Left ventricle myocardium inferior (tissue), 1 donor: ENCODE measurements at regions not wholly inside any gene's neighbourhood (a gene's known extent, or its start where the extent isn't known, plus 50 kb on each side); places are given as distances from the start of the nearest gene placed in this dataset.

Experiments
- DNase-seq: peaks from one replicate; pipeline ENCODE4 v3.0.0-alpha.2; 2020
- H3K27ac ChIP-seq: fragments of 200-600 bp; replicated peaks from 2 replicates; pipeline ENCODE4 v1.8.0; 2021
- H3K27me3 ChIP-seq: fragments of 200-600 bp; 2 replicates; pipeline ENCODE4 v1.8.0; 2021; ENCODE audit warnings: low read depth
- H3K36me3 ChIP-seq: fragments of 200-600 bp; 2 replicates; pipeline ENCODE4 v1.8.0; 2021
- H3K4me1 ChIP-seq: fragments of 200-600 bp; 2 replicates; pipeline ENCODE4 v1.8.0; 2021
- H3K4me3 ChIP-seq: fragments of 200-600 bp; 2 replicates; pipeline ENCODE4 v1.8.0; 2021; ENCODE audit warnings: mild to moderate bottlenecking, moderate library complexity
- H3K9me3 ChIP-seq: fragments of 200-600 bp; replicated peaks from 2 replicates; pipeline ENCODE4 v1.8.0; 2021
- intact Hi-C: fragments of 100-400 bp; cut with micrococcal nuclease; formaldehyde crosslinking; loops from one replicate; pipeline ENCODE4 v1.11.0; 2022
- TF ChIP-seq, protein P1 (sequence below): fragments of 200-600 bp; IDR thresholded peaks from 2 replicates; pipeline ENCODE4 v1.8.0; 2021; ENCODE audit warnings: antibody characterized with exemption, mild to moderate bottlenecking, borderline replicate concordance
- donor health status: DM: no; HTN: yes; CAD: no; lungs with severe emphysema.

DNA sequence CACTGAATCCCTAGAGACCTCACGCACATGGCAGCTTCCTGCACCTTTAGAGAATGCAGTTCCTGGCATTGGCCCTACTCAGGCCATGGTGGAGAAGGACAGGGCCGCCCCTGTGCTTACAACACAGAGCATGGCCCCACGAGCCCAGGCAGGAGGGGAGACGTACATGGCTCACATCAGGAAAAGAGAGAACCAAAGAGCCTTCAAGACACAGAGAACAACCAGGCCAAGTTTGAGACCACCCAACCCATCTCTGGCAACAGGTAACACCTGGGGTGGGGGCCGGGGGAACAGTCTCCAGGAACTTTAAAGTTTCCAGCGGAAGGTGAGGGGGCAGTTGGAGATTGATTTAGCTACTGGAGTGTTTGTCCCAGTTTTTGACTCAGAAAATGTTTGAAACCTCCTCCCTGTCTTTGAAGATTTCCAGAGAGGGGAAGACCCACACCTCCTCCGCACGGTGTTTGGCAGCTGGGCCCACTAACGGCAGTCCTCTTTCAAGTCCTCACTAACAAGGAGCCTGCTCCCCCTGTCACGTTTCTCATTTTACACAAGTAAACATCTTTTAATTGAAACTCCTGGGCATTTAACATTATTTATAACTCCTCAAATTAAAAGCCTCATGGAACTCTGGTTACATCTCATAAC lies 1423.8 kb downstream of the TBC1D22A start:
- TF ChIP-seq, protein P1, sequence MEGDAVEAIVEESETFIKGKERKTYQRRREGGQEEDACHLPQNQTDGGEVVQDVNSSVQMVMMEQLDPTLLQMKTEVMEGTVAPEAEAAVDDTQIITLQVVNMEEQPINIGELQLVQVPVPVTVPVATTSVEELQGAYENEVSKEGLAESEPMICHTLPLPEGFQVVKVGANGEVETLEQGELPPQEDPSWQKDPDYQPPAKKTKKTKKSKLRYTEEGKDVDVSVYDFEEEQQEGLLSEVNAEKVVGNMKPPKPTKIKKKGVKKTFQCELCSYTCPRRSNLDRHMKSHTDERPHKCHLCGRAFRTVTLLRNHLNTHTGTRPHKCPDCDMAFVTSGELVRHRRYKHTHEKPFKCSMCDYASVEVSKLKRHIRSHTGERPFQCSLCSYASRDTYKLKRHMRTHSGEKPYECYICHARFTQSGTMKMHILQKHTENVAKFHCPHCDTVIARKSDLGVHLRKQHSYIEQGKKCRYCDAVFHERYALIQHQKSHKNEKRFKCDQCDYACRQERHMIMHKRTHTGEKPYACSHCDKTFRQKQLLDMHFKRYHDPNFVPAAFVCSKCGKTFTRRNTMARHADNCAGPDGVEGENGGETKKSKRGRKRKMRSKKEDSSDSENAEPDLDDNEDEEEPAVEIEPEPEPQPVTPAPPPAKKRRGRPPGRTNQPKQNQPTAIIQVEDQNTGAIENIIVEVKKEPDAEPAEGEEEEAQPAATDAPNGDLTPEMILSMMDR = no peak
- no peak for DNase-seq
- no peaks in the 10 kb centered on the region for H3K4me1 ChIP-seq
- no peak overlapping the region for H3K27ac ChIP-seq
- no peak overlapping the region for H3K4me3 ChIP-seq
- peaks cover 31% of the 10 kb centered on the region for H3K27me3 ChIP-seq
- intact Hi-C loops = no loop called here
- no peaks in the 10 kb centered on the region for H3K36me3 ChIP-seq
- peaks cover 30% of the 10 kb centered on the region for H3K9me3 ChIP-seq

DNA sequence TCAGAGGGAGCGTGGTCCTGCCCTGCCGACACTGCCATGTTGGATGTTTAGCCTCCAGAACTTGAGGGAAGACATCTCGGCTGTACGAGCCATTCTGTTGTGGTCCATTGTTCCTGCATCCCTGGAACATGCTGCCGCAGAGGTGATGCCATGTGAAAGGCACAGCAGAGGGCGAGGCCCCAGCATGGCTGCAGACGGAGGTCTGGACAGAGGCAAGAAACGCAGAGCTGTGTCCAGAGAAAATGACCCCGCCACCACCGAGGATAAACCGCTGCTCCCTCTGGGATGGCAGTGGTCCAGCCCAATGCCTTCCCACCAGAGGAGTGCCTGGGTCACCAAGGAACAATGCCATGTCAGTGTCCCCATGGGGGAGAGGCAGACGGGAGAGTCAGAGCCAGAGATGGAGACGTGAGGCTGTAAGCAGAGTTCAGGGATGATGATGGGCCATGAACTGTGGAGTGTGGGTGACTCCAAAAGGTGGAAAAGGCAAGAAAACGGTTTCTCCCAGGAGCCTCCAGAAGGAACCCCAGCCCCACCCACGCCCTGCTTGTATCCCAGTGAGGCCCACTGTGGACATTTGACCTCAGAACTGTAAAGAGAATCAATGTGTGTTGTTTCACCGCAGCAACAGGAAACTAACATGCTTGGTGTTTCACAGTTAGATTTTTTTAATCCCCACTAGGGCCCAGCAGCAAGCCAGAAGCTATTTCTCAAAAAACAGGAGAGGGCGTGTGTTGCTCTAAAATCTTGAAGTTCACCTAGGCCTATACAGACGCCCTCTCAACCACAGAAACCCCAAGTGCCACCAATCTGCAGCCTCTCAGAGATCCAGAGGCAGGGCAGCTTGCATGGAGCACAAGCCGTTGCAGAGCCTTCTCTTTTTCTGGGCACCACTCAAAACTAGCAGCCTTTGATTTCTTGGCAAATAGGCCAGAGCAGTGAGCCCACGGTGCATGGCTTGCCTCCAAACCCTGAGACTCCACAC lies 1422.9 kb downstream of the TBC1D22A start:
- no peak for DNase-seq
- H3K4me3 ChIP-seq = no peak overlapping the region
- intact Hi-C loops = no loop called here
- peaks cover 21% of the 10 kb centered on the region for H3K9me3 ChIP-seq
- peaks cover 40% of the 10 kb centered on the region for H3K27me3 ChIP-seq
- H3K27ac ChIP-seq = no peak overlapping the region
- TF ChIP-seq, protein P1 = no peak
- H3K36me3 ChIP-seq = no peaks in the 10 kb centered on the region
- no peaks in the 10 kb centered on the region for H3K4me1 ChIP-seq

DNA sequence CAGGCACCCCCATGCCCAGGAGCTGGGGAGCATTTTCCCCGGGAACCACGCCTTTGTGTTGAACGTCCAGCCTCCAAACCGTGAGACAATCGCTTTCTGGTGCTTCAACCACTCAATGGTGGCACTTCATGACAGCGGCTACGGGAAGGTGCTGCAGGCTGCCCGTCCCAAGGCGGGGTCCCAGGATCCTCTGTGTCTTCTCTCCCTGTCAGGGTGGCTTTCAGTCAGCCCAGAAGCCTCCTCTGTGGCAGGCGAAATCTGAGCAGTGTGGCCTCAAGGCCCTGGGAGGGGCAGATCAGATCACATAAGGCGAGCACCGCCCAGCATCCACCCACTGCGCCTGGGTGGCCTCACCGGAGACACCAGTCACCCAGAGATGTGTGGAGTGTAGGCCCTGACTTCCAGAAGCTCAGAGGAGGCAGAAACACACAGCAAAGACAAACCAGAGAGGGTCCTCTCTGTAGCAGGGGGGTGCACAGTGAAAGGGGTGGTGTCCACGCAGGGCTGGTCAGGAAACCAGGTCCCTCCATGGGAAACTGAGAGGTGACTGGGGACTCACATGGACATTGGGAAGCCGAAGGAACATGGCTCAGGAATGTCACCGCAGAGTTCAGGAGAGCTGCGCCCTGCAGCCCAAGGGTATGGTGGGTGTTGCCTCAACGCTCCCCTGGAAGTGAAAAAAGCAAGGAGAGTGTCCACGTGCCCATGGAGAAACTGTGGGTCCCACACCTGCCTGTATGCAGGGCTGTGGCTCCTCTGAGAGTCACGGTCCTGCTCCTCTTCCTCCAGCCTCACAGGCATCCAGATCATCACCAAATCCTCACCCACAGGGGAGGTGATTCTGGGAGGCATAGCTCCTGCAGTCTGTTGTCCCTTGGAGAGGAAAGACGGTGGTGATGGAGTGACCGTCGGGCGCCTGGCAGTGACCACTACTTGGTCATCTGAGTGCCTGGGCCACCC lies 1420.7 kb downstream of the TBC1D22A start:
- TF ChIP-seq, protein P1 = no peak
- Histone ChIP-seq H3K27ac (no peak overlapping the region), H3K36me3 (no peaks in the 10 kb centered on the region), H3K4me1 (no peaks in the 10 kb centered on the region), H3K4me3 (no peak overlapping the region), H3K27me3 (peaks cover 56% of the 10 kb centered on the region), H3K9me3 (peaks cover under 1% of the 10 kb centered on the region)
- intact Hi-C loops = no loop called here
- DNase-seq = no peak

DNA sequence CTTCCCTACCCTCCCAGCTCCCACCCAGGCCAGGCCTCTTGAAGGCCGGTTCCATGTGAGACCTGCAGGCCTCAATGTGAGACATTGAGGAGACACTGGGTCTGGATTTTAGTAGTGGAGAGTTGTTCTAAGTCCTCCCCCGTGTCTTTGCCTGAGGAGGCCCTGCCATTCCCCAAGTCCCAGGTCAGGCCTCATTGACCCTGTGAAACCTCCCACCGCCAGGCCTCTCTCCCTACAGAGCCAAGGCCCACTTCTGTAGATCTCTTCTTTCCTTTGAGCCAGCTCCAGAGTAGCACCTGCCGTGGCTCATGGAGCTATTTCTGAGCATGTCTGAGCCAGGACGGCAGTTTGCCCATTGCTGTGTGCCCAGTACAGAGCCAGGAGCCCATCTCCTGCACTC lies 1419.6 kb downstream of the TBC1D22A start:
- Histone ChIP-seq H3K27me3 (peaks cover 62% of the 10 kb centered on the region), H3K36me3 (no peaks in the 10 kb centered on the region), H3K9me3 (no peaks in the 10 kb centered on the region), H3K4me1 (no peaks in the 10 kb centered on the region), H3K27ac (no peak overlapping the region), H3K4me3 (no peak overlapping the region)
- TF ChIP-seq, protein P1 = no peak
- intact Hi-C loops = no loop called here
- DNase-seq = no peak
